ENCODE measurements at regions not wholly inside any gene's neighbourhood (a gene's known extent, or its start where the extent isn't known, plus 50 kb on each side); places are given as distances from the start of the nearest gene placed in this dataset.
A peak's percentile ranks its signal among the peaks of the same experiment; 100 is the strongest.
"Not testable (repeated sequence)": the region's sequence is repeated elsewhere in the genome, so short reads cannot be mapped to it uniquely, and the experiment has no call there.

GRCh38 chr5:72637058-72637457 is 129.8 kb upstream of the ZNF366 start:
- TF ChIP-seq CTCF (IDR thresholded peaks at IDR 0.05; ENCODE audit: insufficient read depth, low read length) = no peak
- H3K4me3 ChIP-seq (ENCODE audit: low read depth, low read length) = no peak overlapping the region
- no peak for DNase-seq (ENCODE audit: low read depth)

GRCh38 chr5:72636565-72636964 is 129.4 kb upstream of the ZNF366 start:
- H3K4me3 ChIP-seq (ENCODE audit: low read depth, low read length); DNase-seq (ENCODE audit: low read depth): not testable (repeated sequence)

DNA sequence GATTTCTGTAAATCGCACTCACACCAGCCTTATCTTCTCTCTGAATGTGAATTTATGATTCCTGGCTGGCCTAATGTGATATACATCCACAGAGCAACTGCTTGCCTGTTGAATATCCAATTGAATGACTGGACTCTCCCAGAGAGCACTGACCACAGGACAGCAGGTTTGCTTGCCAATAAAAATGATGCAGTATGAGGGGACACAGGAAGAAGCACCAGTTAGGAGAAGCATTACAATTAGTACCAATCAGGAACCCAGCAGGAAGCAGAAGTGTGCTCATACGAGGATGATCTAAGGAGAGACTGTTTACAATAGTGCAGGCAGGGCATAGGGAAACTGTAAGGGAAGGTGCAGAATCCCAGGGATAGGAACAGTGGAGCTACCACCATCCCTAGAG is 127.2 kb upstream of the ZNF366 start:
- TF ChIP-seq CTCF (IDR thresholded peaks at IDR 0.05; ENCODE audit: insufficient read depth, low read length) = no peak
- no peak overlapping the region for H3K4me3 ChIP-seq (ENCODE audit: low read depth, low read length)
- DNase-seq (ENCODE audit: low read depth) = no peak

GRCh38 chr5:72633649-72634048 is 126.4 kb upstream of the ZNF366 start:
- peak; percentile 71 for DNase-seq (ENCODE audit: low read depth)
- no peak for TF ChIP-seq CTCF (IDR thresholded peaks at IDR 0.05; ENCODE audit: insufficient read depth, low read length)
- H3K4me3 ChIP-seq (ENCODE audit: low read depth, low read length) = no peak overlapping the region

DNA sequence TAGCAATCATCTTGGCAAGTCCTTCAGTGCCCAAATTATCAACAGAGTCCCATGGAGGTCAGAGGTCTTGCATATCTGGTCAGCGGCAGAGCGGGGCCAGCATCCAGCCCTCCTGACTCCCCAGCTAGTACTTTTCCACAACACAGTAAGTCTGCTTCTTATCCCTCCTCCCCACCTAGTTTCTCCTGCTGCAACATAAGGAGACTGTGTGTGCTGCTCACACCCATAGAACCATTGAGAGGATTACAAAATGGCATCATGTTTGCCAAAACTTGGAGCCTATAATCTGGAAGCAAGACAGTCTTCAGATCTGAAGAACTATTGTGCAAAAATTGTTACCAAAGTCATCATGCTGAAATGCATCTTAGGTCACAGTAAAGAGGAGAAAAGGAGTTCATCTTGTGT is 125.8 kb upstream of the ZNF366 start:
- no peak for TF ChIP-seq CTCF (IDR thresholded peaks at IDR 0.05; ENCODE audit: insufficient read depth, low read length)
- DNase-seq (ENCODE audit: low read depth) = peak; percentile 53
- no peak overlapping the region for H3K4me3 ChIP-seq (ENCODE audit: low read depth, low read length)

DNA sequence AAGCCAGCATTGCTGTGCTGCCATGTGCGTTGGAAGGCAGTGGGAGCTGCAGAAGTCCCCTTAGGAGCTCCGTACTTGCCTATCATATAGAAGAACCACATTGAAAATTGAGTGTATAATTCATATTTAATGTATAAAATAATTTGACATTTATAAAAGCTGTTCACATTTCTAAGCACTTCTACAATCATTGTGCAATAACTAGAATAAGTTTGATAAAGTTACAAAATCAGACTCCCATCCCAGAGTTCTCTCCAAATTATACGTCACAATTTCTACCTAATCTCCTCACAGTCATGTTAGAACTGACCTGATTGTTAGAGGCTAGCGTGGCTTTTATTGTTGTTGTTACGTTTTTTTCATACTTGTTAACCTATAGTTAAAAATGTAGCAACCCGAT is 123.5 kb upstream of the ZNF366 start:
- DNase-seq (ENCODE audit: low read depth) = no peak
- H3K4me3 ChIP-seq (ENCODE audit: low read depth, low read length) = no peak overlapping the region
- TF ChIP-seq CTCF (IDR thresholded peaks at IDR 0.05; ENCODE audit: insufficient read depth, low read length) = no peak

DNA sequence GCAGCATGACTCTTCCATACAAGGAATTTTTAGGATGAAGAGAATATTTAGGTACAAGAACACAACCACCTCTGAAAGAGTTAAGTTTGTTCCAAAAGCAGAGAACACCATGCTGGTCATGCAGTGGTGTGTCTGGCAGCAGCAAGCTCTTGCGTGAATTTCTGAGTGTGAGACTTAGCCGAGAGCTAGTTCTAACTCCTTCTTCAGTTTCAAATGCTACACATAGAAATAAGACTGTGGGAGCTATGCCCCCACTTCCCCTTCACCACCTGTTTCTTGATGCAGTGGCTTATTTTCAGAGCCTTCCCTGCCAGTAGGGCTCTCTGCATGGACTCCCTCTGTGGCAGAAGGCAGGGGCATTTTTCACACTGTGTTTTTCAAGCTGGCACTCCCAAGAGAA is 122.9 kb upstream of the ZNF366 start:
- H3K4me3 ChIP-seq (ENCODE audit: low read depth, low read length) = no peak overlapping the region
- DNase-seq (ENCODE audit: low read depth) = no peak
- TF ChIP-seq CTCF (IDR thresholded peaks at IDR 0.05; ENCODE audit: insufficient read depth, low read length) = no peak
